A204.1 (cell line): ENCODE measurements at regions not wholly inside any gene's neighbourhood (a gene's known extent, or its start where the extent isn't known, plus 50 kb on each side); places are given as distances from the start of the nearest gene placed in this dataset.

Experiments
- FAIRE-seq: peaks from 2 replicates; lab custom pipeline; 2012; peaks lifted over from hg19 to GRCh38; lab: Jason Lieb, UNC

DNA sequence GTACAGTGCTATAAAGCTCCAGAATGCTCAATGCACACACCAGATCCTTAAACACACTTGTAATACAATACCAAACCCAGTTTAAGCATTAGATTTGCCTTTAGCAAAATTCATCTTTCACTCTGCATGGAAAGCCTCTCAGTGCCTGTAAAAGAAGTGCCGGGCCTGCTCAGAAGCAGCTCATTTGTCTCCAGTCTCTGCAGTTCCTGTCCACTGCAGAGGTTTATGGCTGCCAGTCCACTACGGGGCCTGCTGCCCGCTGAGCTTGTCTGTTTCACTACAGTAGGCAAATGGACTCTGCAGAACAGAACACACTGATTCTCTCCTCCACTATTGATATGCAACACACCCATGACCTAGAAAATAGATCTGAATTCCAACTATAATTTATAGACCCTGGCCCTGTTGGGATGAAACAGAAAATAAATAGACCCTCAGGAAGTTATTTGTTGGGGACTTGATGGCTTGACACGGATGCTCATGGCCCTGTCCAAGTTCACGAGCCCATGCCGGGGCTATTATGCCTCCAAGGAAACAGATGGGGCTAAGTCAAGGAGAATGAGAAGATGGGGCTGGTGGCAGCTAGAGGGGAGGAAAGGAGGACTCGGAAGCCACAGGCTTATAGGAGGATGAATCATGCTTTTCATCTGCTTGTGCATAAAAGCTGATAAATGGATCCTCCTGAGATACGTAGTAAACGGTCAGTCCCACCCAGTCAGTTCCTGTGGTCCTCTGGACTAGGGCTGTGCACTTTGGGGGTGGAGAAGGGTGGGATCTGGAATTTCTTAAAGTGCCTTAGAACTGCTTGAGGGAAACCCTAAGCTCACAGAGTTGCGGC, 416.8 kb upstream of the TENM4 start:
- no peak for FAIRE-seq

DNA sequence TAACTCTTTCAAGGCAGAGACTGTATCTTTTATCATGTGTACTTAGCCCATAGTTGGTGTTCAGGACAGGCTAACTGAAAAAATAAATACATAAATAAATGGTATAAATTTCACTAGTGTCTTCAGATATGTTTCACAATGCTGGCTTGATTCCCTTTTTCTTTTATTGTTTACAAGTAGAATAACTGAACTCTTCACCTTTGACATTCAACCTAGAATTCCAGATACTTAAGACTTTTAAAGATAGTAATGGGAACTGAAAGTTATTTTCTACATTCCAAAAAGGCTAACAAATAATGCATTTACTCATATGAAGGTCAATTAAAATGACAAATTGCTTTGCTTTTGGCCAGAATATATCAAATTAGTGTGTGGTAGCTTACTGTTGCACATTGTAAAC, 411.3 kb upstream of the TENM4 start:
- no peak for FAIRE-seq

DNA sequence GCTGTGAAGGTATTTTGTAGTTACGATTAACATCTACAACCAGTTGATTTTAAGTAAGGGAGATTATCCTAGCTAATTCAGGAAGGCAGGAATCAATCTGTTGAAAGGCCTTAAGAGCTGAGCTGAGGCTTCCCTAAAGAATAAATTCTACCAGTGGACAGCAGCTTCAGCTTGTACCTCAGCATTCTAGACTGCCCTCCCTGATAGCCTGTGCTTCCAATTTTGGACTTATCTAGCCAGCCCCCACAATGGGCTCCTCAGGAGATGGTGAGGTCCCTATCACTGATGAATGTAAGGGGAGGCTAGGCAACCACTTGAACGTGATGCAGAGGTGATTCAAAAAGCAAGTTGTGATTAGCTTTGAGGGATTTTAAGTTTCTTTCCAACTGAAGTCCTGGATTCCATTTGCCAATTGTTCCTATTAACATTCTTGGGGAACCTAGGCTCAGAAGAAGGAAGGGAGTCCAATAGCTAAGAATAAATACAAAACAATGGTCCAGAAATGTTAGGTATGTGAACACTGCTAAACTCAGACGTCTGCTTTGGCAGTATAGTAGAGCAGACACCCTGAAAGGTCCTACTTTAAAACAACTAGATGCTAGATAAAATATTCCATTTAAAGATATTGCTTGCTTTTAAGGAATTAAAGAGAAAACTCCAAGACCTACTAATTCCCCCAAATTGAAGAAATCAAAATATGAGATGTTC, 404.3 kb upstream of the TENM4 start:
- FAIRE-seq = no peak

DNA sequence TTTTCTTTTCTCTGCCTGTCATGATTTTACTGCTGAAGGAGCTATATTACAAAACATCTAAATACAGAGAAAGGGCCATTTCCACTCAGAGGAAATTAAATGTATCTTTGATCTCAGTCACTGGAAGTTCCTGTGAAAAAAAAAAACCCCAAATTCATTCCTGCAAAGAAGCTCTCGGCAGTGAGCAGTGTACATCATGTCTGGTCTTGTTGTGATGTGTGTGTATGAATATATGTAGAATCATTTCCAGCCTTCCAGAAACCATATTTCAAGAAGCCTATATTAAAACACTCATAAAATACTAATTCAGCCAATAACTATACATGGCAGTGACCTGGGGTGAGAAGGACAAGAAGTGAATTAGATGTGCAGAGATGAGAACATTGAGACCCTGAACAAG, 393.2 kb upstream of the TENM4 start:
- FAIRE-seq = no peak

DNA sequence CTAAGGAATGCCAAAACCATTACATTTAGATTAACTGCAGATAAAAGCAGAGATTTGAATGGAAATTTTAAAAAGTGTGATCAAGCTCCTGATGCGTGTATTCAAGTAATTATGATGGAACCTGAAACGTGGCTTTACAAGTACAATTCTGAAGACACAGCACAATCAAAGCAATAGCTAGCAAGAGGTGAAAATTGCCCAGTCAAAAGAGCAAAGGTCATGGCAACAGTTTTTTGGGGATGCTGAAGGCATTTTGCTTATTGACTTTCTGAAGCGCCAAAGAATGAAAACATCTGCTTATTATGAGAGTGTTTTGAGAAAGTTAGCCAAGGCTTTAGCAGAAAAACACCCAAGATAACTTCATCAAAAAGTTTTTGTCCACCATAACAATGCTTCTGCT, 389.6 kb upstream of the TENM4 start:
- no peak for FAIRE-seq

- no peak for FAIRE-seq
Measured at GRCh38 chr11:79829891-79830290, 389.1 kb upstream of the TENM4 start.

GRCh38 chr11:79822766-79823165, 381.9 kb upstream of the TENM4 start:
- no peak for FAIRE-seq

- FAIRE-seq = no peak
Measured at GRCh38 chr11:79813551-79813950, 372.7 kb upstream of the TENM4 start.

DNA sequence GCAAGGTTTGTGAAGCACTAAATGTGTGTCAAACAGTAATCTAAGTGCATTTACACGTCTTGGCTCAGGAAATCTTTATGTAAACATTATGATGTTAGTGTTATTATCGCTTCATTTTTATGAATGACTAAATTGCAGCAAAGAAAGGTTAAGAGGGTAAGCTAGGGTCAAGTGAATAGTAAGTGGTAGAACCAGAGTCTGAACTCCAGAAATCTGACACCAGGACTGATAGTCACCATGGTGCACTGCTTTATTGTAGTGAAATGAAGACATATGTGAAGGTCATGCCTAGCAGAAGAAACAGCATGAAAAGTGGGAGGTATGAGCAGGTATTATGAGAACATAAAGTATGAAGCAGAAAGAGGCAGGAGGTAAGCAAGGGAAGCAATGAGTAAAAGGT, 368.7 kb upstream of the TENM4 start:
- no peak for FAIRE-seq

- FAIRE-seq = no peak
Measured at GRCh38 chr11:79807506-79807905, 366.7 kb upstream of the TENM4 start.

DNA sequence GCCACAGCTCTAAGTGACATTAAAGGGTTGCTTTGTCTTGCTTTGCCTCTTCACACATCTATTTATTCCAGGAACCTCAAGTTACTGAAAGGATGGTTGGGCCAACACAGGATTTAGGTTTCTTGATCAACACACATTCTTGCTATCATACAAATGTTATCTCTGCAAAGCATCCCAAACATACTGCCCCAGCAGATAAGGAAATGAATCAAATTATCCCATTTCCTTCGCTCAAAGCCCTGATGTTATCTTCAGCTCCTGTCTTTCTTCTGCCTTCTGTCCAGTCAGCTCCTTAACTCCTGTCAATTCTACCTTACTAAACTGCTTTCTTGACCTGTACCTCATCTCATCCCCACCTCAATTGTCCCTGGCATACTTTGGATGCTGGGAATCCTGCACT, 355.9 kb upstream of the TENM4 start:
- no peak for FAIRE-seq

GRCh38 chr11:79794484-79795393, 353.9 kb upstream of the TENM4 start:
- no peak for FAIRE-seq

GRCh38 chr11:79794057-79794456, 353.2 kb upstream of the TENM4 start:
- no peak for FAIRE-seq

GRCh38 chr11:79786961-79787360, 346.1 kb upstream of the TENM4 start:
- no peak for FAIRE-seq

- no peak for FAIRE-seq
Measured at GRCh38 chr11:79783833-79784232, 343.0 kb upstream of the TENM4 start.

GRCh38 chr11:79768343-79768742, 327.5 kb upstream of the TENM4 start:
- FAIRE-seq = no peak

DNA sequence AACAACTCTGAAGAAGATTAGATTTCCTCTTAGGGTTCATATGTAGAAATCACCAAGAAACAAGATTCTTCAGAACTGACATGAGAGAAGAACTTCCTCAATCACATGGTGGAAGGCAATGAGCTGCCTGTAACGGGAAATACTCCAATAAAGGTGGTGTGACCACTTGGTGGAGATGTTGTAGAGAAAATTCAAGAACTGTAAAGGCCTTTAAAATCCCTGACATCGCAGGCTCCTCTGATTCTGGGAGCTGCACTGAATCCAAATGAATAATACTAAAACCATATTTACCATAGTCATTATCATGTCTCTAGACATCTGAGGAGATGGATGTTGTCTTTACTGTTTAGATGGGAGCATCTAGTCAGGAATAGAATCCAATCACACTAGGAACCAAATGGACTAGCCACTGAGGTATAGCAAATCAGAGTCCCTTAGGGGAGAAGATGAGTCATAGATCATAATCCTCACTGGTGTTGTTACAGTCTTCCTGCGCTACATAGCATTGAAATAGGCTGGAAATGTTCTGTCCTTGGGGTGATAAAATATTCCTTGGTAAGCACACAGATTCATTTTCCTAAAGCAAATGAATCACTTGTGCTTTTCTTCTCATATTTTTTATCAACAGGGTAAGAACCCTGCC, 321.6 kb upstream of the TENM4 start:
- FAIRE-seq = no peak

DNA sequence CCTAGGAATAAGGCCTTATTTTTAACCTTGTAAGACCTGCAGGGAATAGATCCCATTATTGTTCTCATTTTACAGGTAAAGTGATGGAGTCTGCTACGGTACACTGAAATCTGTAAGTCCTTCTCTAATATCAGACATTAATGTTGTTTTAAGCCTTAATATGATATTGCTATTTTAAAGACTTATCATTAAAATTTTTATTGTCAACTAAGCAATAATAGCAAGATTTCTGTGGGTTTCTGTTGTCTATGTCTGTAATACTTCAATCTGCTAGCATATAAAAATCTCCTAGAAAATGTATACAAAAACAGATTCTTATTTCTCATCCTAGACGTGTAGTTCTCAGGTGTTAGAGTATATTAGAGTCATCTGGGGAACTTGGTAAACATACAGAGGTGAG, 317.5 kb upstream of the TENM4 start:
- no peak for FAIRE-seq

DNA sequence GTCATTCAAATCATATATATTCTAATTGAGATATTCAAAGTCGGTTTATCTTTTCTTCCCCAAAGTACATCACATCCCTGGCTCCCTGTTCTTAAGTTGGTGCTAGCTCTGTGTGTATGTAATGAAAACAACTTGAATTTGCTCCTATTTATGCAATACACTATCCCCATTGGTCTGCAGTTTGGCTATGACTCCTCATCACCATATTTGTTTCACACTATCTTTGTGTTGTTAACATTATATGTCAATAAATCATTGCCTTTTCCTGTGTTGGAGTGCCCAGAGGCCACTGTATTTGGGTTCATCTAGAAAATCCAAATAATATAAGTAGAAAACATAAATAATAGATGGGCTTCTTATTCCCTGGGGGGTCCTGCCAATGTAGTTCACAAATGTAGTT, 306.6 kb upstream of the TENM4 start:
- FAIRE-seq = no peak

DNA sequence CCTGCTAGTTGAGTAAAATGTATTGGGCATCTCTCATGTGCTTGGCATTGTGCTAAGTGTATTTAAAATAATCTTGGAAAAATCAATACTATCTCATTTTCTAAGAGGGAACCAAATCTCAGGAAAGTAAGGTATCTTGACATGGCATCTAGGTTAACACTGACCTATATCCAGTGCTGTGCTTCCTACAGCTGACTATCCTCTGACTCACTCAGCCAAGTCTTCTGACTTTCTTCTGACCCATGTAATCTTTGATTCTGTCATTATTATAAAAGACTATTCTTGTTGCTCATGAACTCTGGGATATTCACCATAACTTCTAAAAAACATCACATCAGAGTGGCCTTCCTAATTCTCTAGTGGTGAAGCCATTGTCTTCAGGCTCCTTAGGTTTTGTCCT, 304.1 kb upstream of the TENM4 start:
- no peak for FAIRE-seq

GRCh38 chr11:79742176-79742575, 301.3 kb upstream of the TENM4 start:
- FAIRE-seq = no peak

- no peak for FAIRE-seq
Measured at GRCh38 chr11:79739591-79739990, 298.8 kb upstream of the TENM4 start.
